CD1c-positive myeloid dendritic cell (primary cell): ENCODE measurements at regions not wholly inside any gene's neighbourhood (a gene's known extent, or its start where the extent isn't known, plus 50 kb on each side); places are given as distances from the start of the nearest gene placed in this dataset.

Experiments
- DNase-seq: peaks from one replicate; pipeline ENCODE4 v3.0.0-alpha.2; 2016; ENCODE audit errors: extremely low spot score

- DNase-seq, result no peak
Observed at GRCh38 chr10:58970160-58970915, 206.1 kb upstream of the PHYHIPL start.

GRCh38 chr10:58971211-58971610, 205.2 kb upstream of the PHYHIPL start:
- no peak for DNase-seq

GRCh38 chr10:58971796-58972491, 204.5 kb upstream of the PHYHIPL start:
- no peak for DNase-seq

GRCh38 chr10:58972576-58973234, 203.7 kb upstream of the PHYHIPL start:
- DNase-seq, result no peak

GRCh38 chr10:58973235-58973595, 203.2 kb upstream of the PHYHIPL start:
- DNase-seq, result no peak

- DNase-seq, result no peak
Observed at GRCh38 chr10:58976254-58976653, 200.2 kb upstream of the PHYHIPL start.

- DNase-seq, result no peak
Observed at GRCh38 chr10:58979711-58980110, 196.7 kb upstream of the PHYHIPL start.

GRCh38 chr10:58980826-58981415, 195.5 kb upstream of the PHYHIPL start:
- no peak for DNase-seq

- no peak for DNase-seq
Observed at GRCh38 chr10:58981846-58982245, 194.6 kb upstream of the PHYHIPL start.

GRCh38 chr10:58982470-58983239, 193.8 kb upstream of the PHYHIPL start:
- DNase-seq, result no peak

- no peak for DNase-seq
Observed at GRCh38 chr10:58985216-58985615, 191.2 kb upstream of the PHYHIPL start.

- no peak for DNase-seq
Observed at GRCh38 chr10:58989486-58990039, 186.9 kb upstream of the PHYHIPL start.

- DNase-seq, result no peak
Observed at GRCh38 chr10:58990693-58991092, 185.8 kb upstream of the PHYHIPL start.

- no peak for DNase-seq
Observed at GRCh38 chr10:58991856-58992255, 184.6 kb upstream of the PHYHIPL start.

GRCh38 chr10:58992830-58993460, 183.5 kb upstream of the PHYHIPL start:
- DNase-seq, result no peak

GRCh38 chr10:58993480-58994221, 182.8 kb upstream of the PHYHIPL start:
- DNase-seq, result no peak

GRCh38 chr10:58994226-58995057, 182.0 kb upstream of the PHYHIPL start:
- DNase-seq, result no peak

- DNase-seq, result no peak
Observed at GRCh38 chr10:58995058-58995596, 181.3 kb upstream of the PHYHIPL start.

- DNase-seq, result no peak
Observed at GRCh38 chr10:58996063-58996462, 180.4 kb upstream of the PHYHIPL start.
